Amygdala (tissue), 56 donors: ENCODE measurements at regions not wholly inside any gene's neighbourhood (a gene's known extent, or its start where the extent isn't known, plus 50 kb on each side); places are given as distances from the start of the nearest gene placed in this dataset.

Source experiments
- DNase-seq, 56 donors: peaks; one replicate each; lab custom pipeline; 2025; lab: John Stamatoyannopoulos, UW

GRCh38 chr16:80317116-80317515 lies 223.7 kb upstream of the DYNLRB2 start:
- DNase-seq, result no peak

- no peak for DNase-seq
Observed at GRCh38 chr16:80314042-80314441, 226.8 kb upstream of the DYNLRB2 start.

DNA sequence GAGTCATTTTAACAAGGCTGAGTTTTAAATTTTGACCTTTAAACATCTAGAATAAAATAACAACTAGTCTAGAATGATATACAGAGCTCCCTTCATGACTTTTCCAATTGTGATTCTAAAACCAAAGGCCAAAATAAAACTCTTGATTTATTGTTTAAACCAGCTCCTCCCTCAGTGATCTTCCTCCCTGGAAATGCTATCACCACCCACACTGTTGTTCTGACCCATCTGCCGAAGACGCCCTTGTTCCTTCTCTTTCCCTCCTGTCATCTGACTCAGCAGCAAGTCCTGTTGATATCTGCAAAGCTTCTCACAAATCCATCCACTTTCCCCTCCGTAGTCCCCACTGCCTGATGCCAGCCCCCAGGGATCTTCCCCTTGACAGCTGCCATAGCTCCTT lies 231.6 kb upstream of the DYNLRB2 start:
- peak in 2 of 56 donors; percentile 7 to 8 for DNase-seq

DNA sequence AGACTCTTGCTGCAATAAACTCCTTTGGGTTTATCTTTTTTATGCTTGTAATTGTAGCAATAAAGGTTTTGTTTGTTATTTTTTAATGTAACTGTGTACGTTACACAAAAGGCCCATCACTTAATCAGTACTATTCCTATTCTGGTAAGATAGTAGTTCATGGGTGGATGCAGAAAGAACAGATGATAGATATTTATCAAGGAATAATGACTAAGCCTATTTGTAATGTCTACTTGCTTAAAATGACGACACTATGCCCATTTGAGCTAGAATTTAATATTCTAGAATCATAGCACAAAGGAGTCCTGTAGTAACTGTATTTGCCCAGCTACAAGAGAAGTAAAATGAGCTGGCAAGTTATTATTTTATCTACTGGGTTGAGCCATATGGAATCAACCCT lies 235.4 kb upstream of the DYNLRB2 start:
- DNase-seq, result no peak

GRCh38 chr16:80303691-80304090 lies 237.1 kb upstream of the DYNLRB2 start:
- DNase-seq, result peak in 2 of 56 donors; percentile 2 to 14

DNA sequence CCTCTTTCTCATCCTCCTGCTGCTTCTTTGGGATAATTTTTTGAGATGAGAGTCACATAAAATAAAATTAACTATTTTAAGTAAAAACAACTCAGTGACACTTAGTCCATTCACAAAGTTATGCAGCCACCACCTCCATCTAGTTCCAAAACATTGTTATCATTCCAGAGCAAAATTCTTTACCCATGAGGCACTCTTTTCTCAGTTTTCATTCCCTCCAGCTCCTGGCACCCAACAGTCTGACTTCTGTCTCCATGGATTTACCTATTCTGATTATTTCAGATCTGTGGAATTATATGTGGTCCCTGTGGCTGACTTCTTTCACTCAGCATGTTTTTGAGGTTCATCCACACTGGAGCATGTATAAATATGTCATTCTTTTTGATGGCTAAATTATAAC lies 239.9 kb upstream of the DYNLRB2 start:
- no peak for DNase-seq

DNA sequence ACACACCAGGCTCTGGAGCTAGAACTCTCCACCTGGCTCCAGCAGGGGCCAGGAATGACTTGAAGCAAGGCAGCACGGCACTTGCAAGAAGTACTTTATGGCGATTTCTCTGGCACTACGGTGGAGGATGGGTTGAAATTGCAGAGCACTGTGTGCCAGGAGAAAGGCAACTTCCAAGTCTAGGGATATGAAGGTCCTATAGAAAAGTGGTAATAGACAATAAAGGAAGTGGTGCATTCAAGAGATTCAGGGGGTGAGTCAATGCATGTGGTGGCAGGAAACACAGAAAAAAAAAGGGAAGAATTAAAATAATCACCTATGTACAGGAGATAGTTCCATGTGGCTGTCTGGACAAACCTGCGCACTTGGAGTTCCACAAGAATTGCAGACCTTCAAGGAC lies 240.3 kb upstream of the DYNLRB2 start:
- no peak for DNase-seq

- DNase-seq, result no peak
Observed at GRCh38 chr16:80299416-80299815, 241.4 kb upstream of the DYNLRB2 start.

DNA sequence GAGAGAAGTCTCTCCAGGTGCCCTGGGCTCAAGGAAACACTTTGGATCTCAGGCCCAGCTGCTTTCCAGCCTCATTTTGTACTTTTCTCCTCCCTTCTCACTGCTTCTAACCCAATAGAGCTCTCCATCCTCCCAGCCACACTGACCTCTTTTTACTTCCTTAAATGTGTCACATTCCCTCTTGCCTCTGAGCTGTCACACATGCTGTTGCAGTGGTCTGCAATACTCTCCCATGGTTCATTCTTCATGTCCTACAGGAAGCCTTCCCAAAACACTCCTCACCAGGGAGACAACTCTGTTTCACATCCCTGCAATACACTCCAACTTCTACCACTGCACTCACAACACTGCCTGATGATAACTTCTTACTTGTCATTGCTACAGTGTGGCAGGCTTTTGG lies 242.1 kb upstream of the DYNLRB2 start:
- DNase-seq, result no peak

DNA sequence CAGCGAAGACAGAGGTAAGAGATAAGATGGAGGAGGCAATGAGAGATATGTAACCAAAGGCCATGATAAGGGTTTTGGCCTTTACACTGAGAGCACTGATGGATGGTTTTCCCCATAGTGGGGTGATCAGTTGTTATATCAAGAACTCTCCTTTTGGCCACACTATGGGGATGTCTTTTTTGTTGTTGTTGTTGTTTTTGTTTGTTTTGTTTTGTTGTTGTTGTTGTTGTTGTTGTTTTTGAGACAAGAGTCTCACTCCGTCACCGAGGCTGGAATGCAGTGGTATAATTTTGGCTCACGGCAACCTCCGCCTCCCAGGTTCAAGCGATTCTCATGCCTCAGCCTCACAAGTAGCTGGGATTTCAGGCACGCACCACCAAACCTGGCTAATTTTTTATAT lies 244.8 kb upstream of the DYNLRB2 start:
- no peak for DNase-seq

DNA sequence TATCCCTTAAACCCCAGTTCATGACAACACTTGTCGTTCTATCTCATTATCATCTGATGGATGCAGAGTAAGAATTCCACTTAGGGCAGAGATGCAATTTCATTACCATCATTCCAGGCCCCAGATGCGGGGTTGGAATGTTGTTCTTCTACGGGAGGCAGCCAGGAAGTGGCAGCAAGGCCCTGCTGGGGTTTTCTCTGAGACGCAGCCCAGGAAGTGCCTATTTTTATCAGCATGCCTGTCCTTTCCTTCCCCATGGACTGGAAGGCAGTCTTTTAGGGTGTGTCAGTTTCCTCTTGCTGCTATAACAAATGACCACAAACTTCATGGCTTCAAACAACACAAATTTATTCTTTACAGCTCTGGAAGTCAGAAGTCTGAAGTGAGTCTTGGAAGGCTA lies 246.6 kb upstream of the DYNLRB2 start:
- DNase-seq, result no peak

- no peak for DNase-seq
Observed at GRCh38 chr16:80288616-80289015, 252.2 kb upstream of the DYNLRB2 start.

- no peak for DNase-seq
Observed at GRCh38 chr16:80287674-80288073, 253.1 kb upstream of the DYNLRB2 start.

DNA sequence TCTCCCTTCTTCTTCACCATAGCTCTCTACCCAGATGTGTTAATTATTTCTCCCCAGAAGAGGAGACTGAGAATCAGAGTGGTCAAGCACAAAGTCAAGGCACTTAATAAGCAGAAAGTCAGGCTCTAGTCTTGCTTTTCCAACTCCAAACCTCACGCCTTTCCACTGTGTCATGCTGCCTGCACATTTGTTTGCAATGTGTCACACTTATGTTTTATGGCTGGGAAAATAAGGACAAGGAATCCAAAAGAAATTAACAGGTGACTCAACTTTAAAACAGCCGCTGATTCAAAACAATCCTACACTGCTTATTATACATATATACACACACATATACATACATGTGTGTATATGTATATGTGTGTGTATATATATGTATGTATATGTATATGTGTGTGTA lies 255.7 kb upstream of the DYNLRB2 start:
- no peak for DNase-seq

DNA sequence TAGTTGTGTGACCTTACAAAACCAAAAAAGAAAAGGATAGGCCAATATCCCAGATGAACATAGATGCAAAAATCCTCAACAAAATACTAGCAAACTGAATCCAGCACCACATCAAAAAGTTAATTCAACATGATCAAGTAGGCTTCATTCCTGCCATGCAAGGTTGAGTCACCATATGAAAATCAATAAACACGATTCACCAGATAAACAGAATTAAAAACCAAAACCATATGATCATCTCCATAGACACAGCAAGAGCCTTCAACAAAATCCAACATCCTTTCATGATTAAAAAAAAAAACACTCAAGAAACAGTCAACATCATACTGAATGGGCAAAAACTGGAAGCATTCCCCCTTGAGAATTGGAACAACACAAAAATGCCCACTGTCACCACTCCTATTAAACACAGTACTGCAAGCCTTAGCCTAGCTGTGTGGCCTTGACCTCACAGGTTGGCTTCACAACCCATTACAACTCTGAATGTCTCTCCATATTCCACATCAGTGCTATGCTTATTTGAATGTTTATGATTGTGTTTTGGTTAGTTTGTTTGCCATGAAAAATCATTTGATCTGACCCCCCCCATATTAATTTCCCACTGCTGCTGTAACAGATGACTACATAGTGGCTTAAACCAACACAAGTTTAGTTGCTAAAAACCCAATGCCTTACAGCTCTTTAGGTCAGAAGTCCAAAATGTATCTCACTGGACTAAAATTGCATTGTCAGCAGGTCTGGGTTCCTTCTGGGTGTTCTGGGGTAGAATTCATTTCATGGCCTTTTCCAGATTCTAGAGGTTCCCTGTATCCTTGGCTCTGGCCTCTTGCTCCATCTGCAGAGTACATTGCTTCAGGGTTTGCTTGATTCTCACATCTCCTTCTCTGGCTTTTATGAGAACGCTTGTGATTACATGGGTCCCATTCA lies 257.1 kb upstream of the DYNLRB2 start:
- DNase-seq, result no peak

DNA sequence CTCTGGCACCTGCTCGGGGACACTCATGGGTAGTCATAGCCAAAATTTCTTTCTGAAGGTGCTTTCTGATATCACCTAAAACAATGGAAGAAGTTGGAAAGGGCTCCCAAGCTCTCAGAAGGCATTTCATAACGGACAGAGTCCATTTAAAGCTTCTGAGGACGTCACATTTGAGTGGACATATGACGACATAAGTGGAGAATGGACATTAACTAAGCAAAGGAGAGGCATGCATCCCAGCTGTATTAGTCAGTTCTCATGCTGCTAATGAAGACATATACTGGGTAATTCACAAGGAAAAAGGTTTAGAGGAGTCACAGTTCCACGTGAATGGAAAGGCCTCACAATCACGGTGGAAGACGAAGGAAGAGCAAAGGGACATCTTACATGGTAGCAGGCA lies 260.2 kb upstream of the DYNLRB2 start:
- no peak for DNase-seq

- no peak for DNase-seq
Observed at GRCh38 chr16:80279656-80280055, 261.1 kb upstream of the DYNLRB2 start.

DNA sequence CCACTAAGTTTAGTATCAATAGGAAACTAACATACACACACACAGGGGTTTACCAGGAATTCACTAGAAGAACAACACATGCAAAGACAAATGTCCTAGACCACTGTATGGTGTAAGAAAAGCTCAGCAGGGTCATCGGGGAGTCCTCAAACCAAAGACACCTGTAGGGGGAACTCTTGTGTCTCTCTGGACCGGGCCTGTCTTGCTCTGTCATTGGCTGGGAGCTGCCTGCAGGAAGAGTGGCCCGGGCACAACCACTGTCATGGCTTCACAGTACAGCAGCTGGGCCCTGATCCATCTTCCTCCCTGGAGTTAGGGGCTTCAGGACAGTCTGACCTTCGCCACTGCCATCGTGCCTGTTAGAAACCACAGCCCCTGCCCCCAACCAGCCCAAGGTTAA lies 263.6 kb upstream of the DYNLRB2 start:
- DNase-seq, result no peak

GRCh38 chr16:80274576-80275191 lies 266.1 kb upstream of the DYNLRB2 start:
- no peak for DNase-seq

DNA sequence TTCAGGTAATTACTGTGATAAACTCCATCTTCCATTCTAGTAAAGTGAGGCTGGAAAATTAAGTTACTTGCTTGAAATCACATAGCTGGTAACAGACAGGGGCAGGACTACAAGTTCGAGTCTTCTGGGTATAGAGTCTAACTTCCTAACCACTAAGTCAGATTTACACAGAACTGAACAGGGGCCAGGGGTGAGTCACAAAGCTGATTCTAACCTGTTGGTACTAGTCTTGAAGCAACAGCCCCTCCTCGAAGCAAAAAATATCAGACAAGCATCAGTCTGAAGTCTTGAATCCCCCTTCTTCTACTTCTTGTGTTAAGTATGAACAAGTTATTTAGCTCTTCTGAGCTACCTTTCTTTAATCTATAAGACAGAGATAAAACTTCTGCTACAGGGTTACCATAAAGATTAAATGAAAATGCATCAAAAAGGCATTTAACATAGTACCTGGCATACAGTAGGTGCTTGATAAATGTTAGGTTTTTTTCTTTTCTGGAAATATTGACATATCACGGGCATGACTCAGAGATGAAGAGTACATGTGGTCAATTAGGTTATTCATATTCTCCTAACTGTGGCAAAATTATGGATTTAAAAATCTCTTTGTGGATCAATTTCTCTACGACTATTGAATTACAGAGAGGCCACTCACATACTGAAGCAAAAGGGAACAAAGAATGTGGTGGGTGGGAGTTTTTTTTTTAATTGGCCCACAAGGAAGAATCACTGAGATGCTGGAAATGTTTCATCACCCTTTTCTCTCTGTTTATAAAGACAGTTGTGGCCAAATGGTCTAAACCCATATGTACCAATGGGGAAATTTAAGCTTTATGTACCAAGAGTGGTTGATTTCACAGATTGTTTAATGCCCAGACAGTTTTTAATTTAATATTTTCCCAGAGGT lies 266.9 kb upstream of the DYNLRB2 start:
- no peak for DNase-seq
